ENCODE measurements at regions not wholly inside any gene's neighbourhood (a gene's known extent, or its start where the extent isn't known, plus 50 kb on each side); places are given as distances from the start of the nearest gene placed in this dataset.

- Histone ChIP-seq H3K4me1 (no peaks in the 10 kb centered on the region), H3K4me3 (no peak overlapping the region), H3K36me3 (replicated peaks in 1 of 2; ENCODE audit: insufficient read depth in 1 of 2, low read depth in 2 of 2) (no peaks in the 10 kb centered on the region), H3K27ac (no peak overlapping the region), H3K27me3 (no peaks in the 10 kb centered on the region), H3K9me3 (no peaks in the 10 kb centered on the region)
- TF ChIP-seq POLR2A (IDR thresholded peaks at IDR 0.05) = no peak
- no peak for TF ChIP-seq CTCF (IDR thresholded peaks at IDR 0.05)
- no peak for DNase-seq
- no peak for ATAC-seq
- intact Hi-C loops (cut with DNase I) = no loop called here
Observed at GRCh38 chrX:79089896-79090584, 54.4 kb upstream of the GPR174 start.

- 75 to 94% methylated on average over 3 to 4 of the region's 4 CpGs for WGBS, 2 donors
- Histone ChIP-seq H3K9me3 (no peaks in the 10 kb centered on the region), H3K36me3 (replicated peaks in 1 of 2; ENCODE audit: insufficient read depth in 1 of 2, low read depth in 2 of 2) (no peaks in the 10 kb centered on the region), H3K27ac (no peak overlapping the region), H3K4me1 (no peaks in the 10 kb centered on the region), H3K27me3 (no peaks in the 10 kb centered on the region), H3K4me3 (no peak overlapping the region)
- ATAC-seq (no peak), DNase-seq (no peak)
- TF ChIP-seq CTCF (IDR thresholded peaks at IDR 0.05) (no peak), POLR2A (IDR thresholded peaks at IDR 0.05) (no peak)
- intact Hi-C loops (cut with DNase I) = no loop called here
Observed at GRCh38 chrX:79094075-79094832, 50.2 kb upstream of the GPR174 start.
